B cell (primary cell): ENCODE measurements at regions not wholly inside any gene's neighbourhood (a gene's known extent, or its start where the extent isn't known, plus 50 kb on each side); places are given as distances from the start of the nearest gene placed in this dataset.

Experiments used
- ATAC-seq: fragments of 200-7000 bp; cut with Tn5 transposase; one replicate; pipeline ENCODE4 v1.10.0; 2021; ENCODE audit warnings: low read depth, mild to moderate bottlenecking, moderate number of reproducible peaks, moderate library complexity
- CTCF ChIA-PET: fragments of 350-600 bp; sonication (Branson Sonifier 250); formaldehyde crosslinking; loops from one replicate; lab custom pipeline; 2021; ENCODE audit warnings: antibody characterized with exemption, inconsistent platforms; lab: Charles Lee
- POLR2A ChIA-PET: fragments of 350-600 bp; sonication (Branson Sonifier 250); formaldehyde crosslinking; loops from one replicate; lab custom pipeline; 2021; ENCODE audit warnings: antibody characterized with exemption; lab: Charles Lee
- DNase-seq: peaks from one replicate; pipeline ENCODE4 v3.0.0; 2013
- H2AFZ ChIP-seq: 2 replicates; pipeline ENCODE4 v1.6.1; 2012; ENCODE audit warnings: mild to moderate bottlenecking, low read depth, low read length; ENCODE audit not compliant: insufficient read depth, poor library complexity, severe bottlenecking
- H3K27ac ChIP-seq, 2 donors: 1 replicate in 1 of 2; 2 replicates in 1 of 2; pipeline ENCODE4 v1.5.1; 2012 to 2013; ENCODE audit warnings: low read length in 2 of 2, mild to moderate bottlenecking in 2 of 2, moderate library complexity in 1 of 2
- H3K27me3 ChIP-seq, 4 experiments: fragments of 200-600 bp in 1 of 4; sonication (generic) in 1 of 4; replicated peaks in 1 of 4; 1 replicate in 2 of 4; 2 replicates in 2 of 4; pipeline versions ENCODE4 v1.6.1 to v1.7.0; 2013 to 2016; ENCODE audit warnings: low read length in 3 of 4, mild to moderate bottlenecking in 2 of 4, mixed read lengths in 1 of 4, moderate library complexity in 1 of 4; ENCODE audit not compliant: insufficient read depth in 4 of 4, control insufficient read depth in 3 of 4; ENCODE audit errors: control extremely low read depth in 1 of 4
- H3K36me3 ChIP-seq, 2 experiments: replicated peaks in 1 of 2; 1 replicate in 1 of 2; 2 replicates in 1 of 2; pipeline versions ENCODE4 v1.6.1 to v1.7.1; 2013; ENCODE audit warnings: low read length in 1 of 2; ENCODE audit not compliant: insufficient read depth in 2 of 2, control insufficient read depth in 1 of 2; ENCODE audit errors: control extremely low read depth in 1 of 2, extremely low read depth in 1 of 2
- H3K4me1 ChIP-seq, 2 donors: fragments of 200-600 bp in 1 of 2; sonication (generic) in 1 of 2; 1 replicate in 1 of 2; 2 replicates in 1 of 2; pipeline versions ENCODE4 v1.5.1 to v1.6.1; 2013 to 2017; ENCODE audit warnings: low read length in 2 of 2; ENCODE audit not compliant: control insufficient read depth in 2 of 2, insufficient read depth in 2 of 2
- H3K4me2 ChIP-seq: replicated peaks from 2 replicates; pipeline ENCODE3; 2012; ENCODE audit warnings: mild to moderate bottlenecking, low read depth, low read length; ENCODE audit not compliant: poor library complexity, severe bottlenecking
- H3K4me3 ChIP-seq, 5 experiments: fragments of 200-600 bp in 1 of 5; sonication (generic) in 1 of 5; 1 replicate in 3 of 5; 2 replicates in 2 of 5; pipeline versions ENCODE4 v1.5.1 to v1.7.0; 2011 to 2016; ENCODE audit warnings: low read length in 4 of 5, mild to moderate bottlenecking in 4 of 5, low read depth in 2 of 5, control low read depth in 1 of 5, moderate library complexity in 1 of 5; ENCODE audit not compliant: insufficient read depth in 1 of 5; ENCODE audit errors: control extremely low read depth in 1 of 5, extremely low read depth in 1 of 5
- H3K79me2 ChIP-seq: fragments of 200-600 bp; sonication (generic); one replicate; pipeline ENCODE4 v1.6.0; 2016; ENCODE audit warnings: low read length; ENCODE audit not compliant: control insufficient read depth, insufficient read depth
- H3K9ac ChIP-seq: fragments of 200-600 bp; sonication (generic); 2 replicates; pipeline ENCODE4 v1.6.1; 2017; ENCODE audit warnings: mild to moderate bottlenecking, low read length, moderate library complexity
- H3K9me3 ChIP-seq, 3 donors: one replicate each; pipeline versions ENCODE4 v1.6.1 to v1.7.1; 2013; ENCODE audit warnings: low read length in 2 of 3; ENCODE audit not compliant: control insufficient read depth in 2 of 3, insufficient read depth in 1 of 3; ENCODE audit errors: control extremely low read depth in 1 of 3
- H4K20me1 ChIP-seq: 2 replicates; pipeline ENCODE4 v1.6.0; 2012; ENCODE audit warnings: mild to moderate bottlenecking, low read length; ENCODE audit not compliant: insufficient read depth, control insufficient read depth, poor library complexity, severe bottlenecking
- H3K27ac Mint-ChIP-seq: one replicate; pipeline ENCODE4 v1.8.0; 2021; ENCODE audit warnings: mixed read lengths
- H3K27me3 Mint-ChIP-seq: one replicate; pipeline ENCODE4 v1.8.0; 2021; ENCODE audit warnings: mixed read lengths
- H3K4me1 Mint-ChIP-seq: one replicate; pipeline ENCODE4 v1.8.0; 2021; ENCODE audit warnings: mixed read lengths
- H3K4me3 Mint-ChIP-seq: one replicate; pipeline ENCODE4 v1.8.0; 2021; ENCODE audit warnings: mixed read lengths
- H3K9me3 Mint-ChIP-seq: one replicate; pipeline ENCODE4 v1.8.0; 2022; ENCODE audit warnings: mixed read lengths; ENCODE audit not compliant: insufficient read depth
- CTCF ChIP-seq: fragments of 200-600 bp; IDR thresholded peaks from one replicate; pipeline ENCODE4 v1.8.0; 2022; ENCODE audit warnings: antibody characterized with exemption, mild to moderate bottlenecking
- EZH2 ChIP-seq: IDR thresholded peaks from 2 replicates; pipeline ENCODE4 v1.6.1; 2012; ENCODE audit warnings: borderline replicate concordance, low read depth, mild to moderate bottlenecking, moderate library complexity, low read length; ENCODE audit not compliant: insufficient read depth, poor library complexity, severe bottlenecking
- WGBS: methylation state at CpG from one replicate; pipeline ENCODE4 v1.1.5; 2013; ENCODE audit warnings: missing lambda C conversion rate; ENCODE audit not compliant: insufficient coverage; 5-methylcytosine and 5-hydroxymethylcytosine counted together
- intact Hi-C: fragments of 100-400 bp; cut with micrococcal nuclease; formaldehyde crosslinking; loops from one replicate; pipeline ENCODE4 v1.10.0; 2022

DNA sequence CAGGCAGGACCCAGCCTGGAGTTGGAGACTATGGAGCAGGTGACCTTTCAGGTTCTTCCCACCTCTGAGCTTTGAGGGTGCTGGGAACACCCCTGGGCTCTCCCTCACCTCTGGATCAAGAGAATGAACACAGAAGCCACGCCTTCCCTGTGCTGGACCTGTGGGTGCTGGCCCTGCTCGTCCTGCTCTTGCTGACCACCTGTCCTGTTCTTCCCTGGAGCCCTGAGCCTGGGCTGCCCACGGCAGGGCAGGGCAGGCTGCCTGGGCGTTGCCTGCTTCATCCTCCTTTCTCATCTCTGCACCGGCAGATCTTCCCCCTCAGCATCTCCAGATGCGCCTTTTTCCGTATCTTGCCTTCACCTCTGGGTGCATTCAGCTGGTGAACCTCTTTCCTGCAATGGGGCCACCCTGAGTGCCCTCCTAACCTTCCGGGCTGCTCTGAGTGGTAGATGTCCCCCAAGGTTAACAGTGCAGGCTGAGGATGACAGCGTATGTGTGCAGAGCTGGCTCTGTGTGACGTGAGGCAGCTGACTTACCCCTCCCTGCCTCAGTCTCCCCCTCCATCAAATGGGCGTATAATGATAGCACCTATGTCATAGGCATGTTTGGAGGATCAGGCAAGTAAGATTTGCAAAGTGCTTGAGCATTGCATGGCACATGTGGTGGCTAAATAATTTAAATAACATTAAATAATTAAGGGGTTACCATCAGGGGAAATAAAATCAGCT lies 225.8 kb upstream of the CIBAR2 start:
- Mint-ChIP-seq H3K9me3 (no peaks in the 10 kb centered on the region), H3K4me3 (no peak overlapping the region), H3K4me1 (peaks cover 11% of the 10 kb centered on the region), H3K27ac (no peak overlapping the region), H3K27me3 (peaks cover 47% of the 10 kb centered on the region)
- Histone ChIP-seq H3K4me3 (no peak overlapping the region), H4K20me1 (no peaks in the 10 kb centered on the region), H3K27ac (no peak overlapping the region), H3K4me2 (no peak overlapping the region), H3K4me1 (peaks cover 11 to 14% of the 10 kb centered on the region in 2 donors), H3K9me3 (peaks cover 0 to 4% (median 0%) of the 10 kb centered on the region in 3 donors), H3K27me3 (peaks cover 0 to 24% (median 10%) of the 10 kb centered on the region in 4 experiments), H2AFZ (no peak overlapping the region), H3K36me3 (no peaks in the 10 kb centered on the region), H3K79me2 (no peaks in the 10 kb centered on the region), H3K9ac (no peak overlapping the region)
- ChIA-PET CTCF (no interaction called here), POLR2A (no interaction called here)
- ATAC-seq, result no peak
- intact Hi-C loops, result no loop called here
- no peak for DNase-seq
- 94% methylated on average over 10 of the region's 11 CpGs for WGBS
- TF ChIP-seq CTCF, result no peak
- TF ChIP-seq EZH2, result no peak

GRCh38 chr16:85338638-85338982 lies 226.3 kb upstream of the CIBAR2 start:
- Histone ChIP-seq H4K20me1 (no peaks in the 10 kb centered on the region), H3K27me3 (peaks cover 0 to 23% (median 7%) of the 10 kb centered on the region in 4 experiments), H3K79me2 (no peaks in the 10 kb centered on the region), H3K4me1 (peaks cover 11 to 14% of the 10 kb centered on the region in 2 donors), H3K4me3 (no peak overlapping the region), H3K36me3 (no peaks in the 10 kb centered on the region), H3K9ac (no peak overlapping the region), H3K9me3 (peaks cover 0 to 4% (median 0%) of the 10 kb centered on the region in 3 donors), H3K4me2 (no peak overlapping the region), H2AFZ (no peak overlapping the region), H3K27ac (no peak overlapping the region)
- Mint-ChIP-seq H3K4me1 (peaks cover 11% of the 10 kb centered on the region), H3K27me3 (peaks cover 47% of the 10 kb centered on the region), H3K4me3 (no peak overlapping the region), H3K9me3 (no peaks in the 10 kb centered on the region), H3K27ac (no peak overlapping the region)
- intact Hi-C loops, result no loop called here
- DNase-seq, result no peak
- ATAC-seq, result no peak
- ChIA-PET CTCF (interaction anchor here (0.5 kb wide), 1 partner anchor 85 kb away, joined by 3 read pairs; no protein-coding TSS in a partner anchor), POLR2A (no interaction called here)
- 88% methylated on average over 13 of the region's 15 CpGs for WGBS
- TF ChIP-seq CTCF (no peak), EZH2 (no peak)
